ENCODE measurements at regions not wholly inside any gene's neighbourhood (a gene's known extent, or its start where the extent isn't known, plus 50 kb on each side); places are given as distances from the start of the nearest gene placed in this dataset.

GRCh38 chr9:108535526-108535925 lies 320.3 kb downstream of the ACTL7B start:
- Mint-ChIP-seq H3K36me3 (no peaks in the 10 kb centered on the region), H3K9me3 (no peaks in the 10 kb centered on the region), H3K27ac (no peak overlapping the region), H3K27me3 (peaks cover 1% of the 10 kb centered on the region), H3K4me1 (no peaks in the 10 kb centered on the region), H3K4me3 (no peak overlapping the region)

- Mint-ChIP-seq H3K4me3 (no peak overlapping the region), H3K36me3 (no peaks in the 10 kb centered on the region), H3K27me3 (peaks cover 1% of the 10 kb centered on the region), H3K9me3 (no peaks in the 10 kb centered on the region), H3K27ac (no peak overlapping the region), H3K4me1 (no peaks in the 10 kb centered on the region)
Measured at GRCh38 chr9:108534741-108535140, 321.0 kb downstream of the ACTL7B start.

- Mint-ChIP-seq H3K4me1 (no peaks in the 10 kb centered on the region), H3K36me3 (no peaks in the 10 kb centered on the region)
Measured at GRCh38 chr9:108530141-108530540, 325.6 kb downstream of the ACTL7B start.

GRCh38 chr9:108528231-108528630 lies 327.6 kb downstream of the ACTL7B start:
- H3K27ac Mint-ChIP-seq, result no peak overlapping the region
- no peak overlapping the region for H3K4me3 Mint-ChIP-seq

More at GRCh38 chr9:108530141-108530540, 325.6 kb downstream of the ACTL7B start:
- Mint-ChIP-seq H3K4me3 (no peak overlapping the region), H3K27me3 (peaks cover 1% of the 10 kb centered on the region), H3K9me3 (no peaks in the 10 kb centered on the region), H3K27ac (no peak overlapping the region)

GRCh38 chr9:108526518-108526917 lies 329.3 kb downstream of the ACTL7B start:
- H3K27me3 Mint-ChIP-seq, result peaks cover 1% of the 10 kb centered on the region
- H3K9me3 Mint-ChIP-seq, result no peaks in the 10 kb centered on the region
- no peaks in the 10 kb centered on the region for H3K36me3 Mint-ChIP-seq
- no peak overlapping the region for H3K27ac Mint-ChIP-seq
- no peak overlapping the region for H3K4me3 Mint-ChIP-seq
- H3K4me1 Mint-ChIP-seq, result no peaks in the 10 kb centered on the region

More at GRCh38 chr9:108528231-108528630, 327.6 kb downstream of the ACTL7B start:
- Mint-ChIP-seq H3K27me3 (peaks cover 1% of the 10 kb centered on the region), H3K36me3 (no peaks in the 10 kb centered on the region), H3K4me1 (no peaks in the 10 kb centered on the region), H3K9me3 (no peaks in the 10 kb centered on the region)

- Mint-ChIP-seq H3K27me3 (no peaks in the 10 kb centered on the region), H3K4me3 (no peak overlapping the region), H3K9me3 (no peaks in the 10 kb centered on the region), H3K36me3 (no peaks in the 10 kb centered on the region), H3K4me1 (no peaks in the 10 kb centered on the region), H3K27ac (no peak overlapping the region)
Measured at GRCh38 chr9:108525186-108525585, 330.6 kb downstream of the ACTL7B start.

GRCh38 chr9:108521063-108521590 lies 334.7 kb downstream of the ACTL7B start:
- no peaks in the 10 kb centered on the region for H3K9me3 Mint-ChIP-seq
- no peak overlapping the region for H3K4me3 Mint-ChIP-seq
- no peaks in the 10 kb centered on the region for H3K27me3 Mint-ChIP-seq
- H3K27ac Mint-ChIP-seq, result no peak overlapping the region
- no peaks in the 10 kb centered on the region for H3K36me3 Mint-ChIP-seq
- H3K4me1 Mint-ChIP-seq, result no peaks in the 10 kb centered on the region

GRCh38 chr9:108519437-108519836 lies 336.3 kb downstream of the ACTL7B start:
- Mint-ChIP-seq H3K4me1 (no peaks in the 10 kb centered on the region), H3K27ac (no peak overlapping the region), H3K9me3 (no peaks in the 10 kb centered on the region), H3K27me3 (no peaks in the 10 kb centered on the region), H3K4me3 (no peak overlapping the region), H3K36me3 (no peaks in the 10 kb centered on the region)

GRCh38 chr9:108517651-108518365 lies 338.0 kb downstream of the ACTL7B start:
- Mint-ChIP-seq H3K27me3 (no peaks in the 10 kb centered on the region), H3K9me3 (no peaks in the 10 kb centered on the region), H3K36me3 (no peaks in the 10 kb centered on the region), H3K27ac (no peak overlapping the region), H3K4me3 (no peak overlapping the region), H3K4me1 (no peaks in the 10 kb centered on the region)

GRCh38 chr9:108516391-108516790 lies 339.4 kb downstream of the ACTL7B start:
- Mint-ChIP-seq H3K4me3 (no peak overlapping the region), H3K4me1 (no peaks in the 10 kb centered on the region), H3K9me3 (peaks cover 5% of the 10 kb centered on the region), H3K27me3 (no peaks in the 10 kb centered on the region), H3K36me3 (no peaks in the 10 kb centered on the region), H3K27ac (no peak overlapping the region)

- no peak overlapping the region for H3K27ac Mint-ChIP-seq
- H3K27me3 Mint-ChIP-seq, result no peaks in the 10 kb centered on the region
- no peaks in the 10 kb centered on the region for H3K36me3 Mint-ChIP-seq
- H3K4me1 Mint-ChIP-seq, result no peaks in the 10 kb centered on the region
- peaks cover 6% of the 10 kb centered on the region for H3K9me3 Mint-ChIP-seq
- no peak overlapping the region for H3K4me3 Mint-ChIP-seq
Measured at GRCh38 chr9:108515856-108516255, 339.9 kb downstream of the ACTL7B start.

GRCh38 chr9:108512426-108513173 lies 343.2 kb downstream of the ACTL7B start:
- Mint-ChIP-seq H3K27me3 (no peaks in the 10 kb centered on the region), H3K36me3 (no peaks in the 10 kb centered on the region), H3K4me1 (no peaks in the 10 kb centered on the region), H3K4me3 (no peak overlapping the region), H3K9me3 (peaks cover 6% of the 10 kb centered on the region), H3K27ac (no peak overlapping the region)

GRCh38 chr9:108511307-108511706 lies 344.5 kb downstream of the ACTL7B start:
- Mint-ChIP-seq H3K36me3 (no peaks in the 10 kb centered on the region), H3K4me3 (no peak overlapping the region), H3K4me1 (no peaks in the 10 kb centered on the region), H3K27ac (no peak overlapping the region), H3K9me3 (peaks cover 6% of the 10 kb centered on the region), H3K27me3 (no peaks in the 10 kb centered on the region)

- H3K9me3 Mint-ChIP-seq, result peaks cover 19% of the 10 kb centered on the region
- no peak overlapping the region for H3K4me3 Mint-ChIP-seq
- no peak overlapping the region for H3K27ac Mint-ChIP-seq
- H3K4me1 Mint-ChIP-seq, result no peaks in the 10 kb centered on the region
- H3K27me3 Mint-ChIP-seq, result no peaks in the 10 kb centered on the region
- H3K36me3 Mint-ChIP-seq, result no peaks in the 10 kb centered on the region
Measured at GRCh38 chr9:108496846-108497245, 358.9 kb downstream of the ACTL7B start.

- peaks cover 26% of the 10 kb centered on the region for H3K9me3 Mint-ChIP-seq
- H3K4me3 Mint-ChIP-seq, result no peak overlapping the region
- H3K27me3 Mint-ChIP-seq, result no peaks in the 10 kb centered on the region
- no peaks in the 10 kb centered on the region for H3K36me3 Mint-ChIP-seq
- no peaks in the 10 kb centered on the region for H3K4me1 Mint-ChIP-seq
- H3K27ac Mint-ChIP-seq, result no peak overlapping the region
Measured at GRCh38 chr9:108489567-108489966, 366.2 kb downstream of the ACTL7B start.

- Mint-ChIP-seq H3K27ac (no peak overlapping the region), H3K9me3 (peaks cover 21% of the 10 kb centered on the region), H3K36me3 (no peaks in the 10 kb centered on the region), H3K4me1 (no peaks in the 10 kb centered on the region), H3K27me3 (no peaks in the 10 kb centered on the region), H3K4me3 (no peak overlapping the region)
Measured at GRCh38 chr9:108486831-108487230, 369.0 kb downstream of the ACTL7B start.
